H1 (cell line): ENCODE measurements at regions not wholly inside any gene's neighbourhood (a gene's known extent, or its start where the extent isn't known, plus 50 kb on each side); places are given as distances from the start of the nearest gene placed in this dataset.

Experiments
- CTCF ChIA-PET: fragments of 300-600 bp; sonication (Branson Sonifier 250); formaldehyde crosslinking; loops from one replicate; lab custom pipeline; 2021; ENCODE audit not compliant: partially characterized antibody; lab: Charles Lee
- POLR2A ChIA-PET: fragments of 300-600 bp; sonication (Branson Sonifier 250); formaldehyde crosslinking; loops from one replicate; lab custom pipeline; 2021; ENCODE audit warnings: inconsistent platforms; ENCODE audit not compliant: partially characterized antibody; lab: Charles Lee
- DNase-seq, 2 experiments: peaks; one replicate each; pipeline versions ENCODE4 v3.0.0 to v3.0.0-alpha.2; 2010 to 2022; ENCODE audit warnings: low spot score in 2 of 2, low read depth in 1 of 2, mixed read lengths in 1 of 2
- FAIRE-seq: peaks from 2 replicates; lab custom pipeline; 2011; peaks lifted over from hg19 to GRCh38; lab: Jason Lieb, UNC
- H2AFZ ChIP-seq: 2 replicates; pipeline ENCODE4 v1.8.1; 2012; ENCODE audit warnings: low read length, inconsistent platforms
- H2AK5ac ChIP-seq: 2 replicates; pipeline ENCODE4 v1.6.1; 2013; ENCODE audit warnings: low read depth, low read length
- H2BK120ac ChIP-seq: replicated peaks from 2 replicates; pipeline ENCODE3; 2013; ENCODE audit warnings: low read depth, low read length, inconsistent platforms
- H2BK12ac ChIP-seq: 2 replicates; pipeline ENCODE4 v1.6.1; 2013; ENCODE audit warnings: low read depth, low read length
- H2BK15ac ChIP-seq: 2 replicates; pipeline ENCODE4 v1.6.1; 2013; ENCODE audit warnings: low read length
- H2BK20ac ChIP-seq: 2 replicates; pipeline ENCODE4 v1.6.1; 2013; ENCODE audit warnings: low read length
- H2BK5ac ChIP-seq: 2 replicates; pipeline ENCODE4 v1.6.1; 2013; ENCODE audit warnings: low read depth, low read length
- H3K14ac ChIP-seq: 2 replicates; pipeline ENCODE4 v1.6.1; 2013; ENCODE audit warnings: inconsistent platforms; ENCODE audit not compliant: insufficient read length
- H3K18ac ChIP-seq: 2 replicates; pipeline ENCODE4 v1.6.1; 2013; ENCODE audit warnings: low read length; ENCODE audit errors: extremely low read depth
- H3K23ac ChIP-seq: 2 replicates; pipeline ENCODE4 v1.6.1; 2013; ENCODE audit warnings: inconsistent platforms; ENCODE audit not compliant: insufficient read length
- H3K23me2 ChIP-seq: 2 replicates; pipeline ENCODE4 v1.6.1; 2013; ENCODE audit warnings: low read depth, low read length
- H3K27ac ChIP-seq: 2 replicates; pipeline ENCODE4 v1.6.1; 2011; ENCODE audit warnings: low read depth, low read length, inconsistent platforms
- H3K27me3 ChIP-seq, 4 experiments: replicated peaks in 1 of 4; 1 replicate in 1 of 4; 2 replicates in 3 of 4; pipeline versions ENCODE4 v1.6.1 to v1.8.1; 2011 to 2013; ENCODE audit warnings: low read length in 3 of 4, mild to moderate bottlenecking in 3 of 4, inconsistent platforms in 2 of 4, mixed read lengths in 2 of 4, moderate library complexity in 1 of 4; ENCODE audit not compliant: control insufficient read depth in 3 of 4, insufficient read depth in 3 of 4; ENCODE audit errors: extremely low read depth in 1 of 4
- H3K36me3 ChIP-seq, 4 experiments: 2 replicates each; pipeline versions ENCODE4 v1.6.1 to v1.8.1; 2011 to 2013; ENCODE audit warnings: mild to moderate bottlenecking in 4 of 4, low read length in 3 of 4, moderate library complexity in 2 of 4, control low read depth in 1 of 4, inconsistent platforms in 1 of 4; ENCODE audit not compliant: insufficient read depth in 4 of 4, control insufficient read depth in 2 of 4
- H3K4ac ChIP-seq: replicated peaks from 2 replicates; pipeline ENCODE3; 2013; ENCODE audit warnings: low read length, low read depth, mixed read lengths, inconsistent platforms; ENCODE audit not compliant: insufficient read length
- H3K4me1 ChIP-seq, 4 experiments: replicated peaks in 1 of 4; 1 replicate in 1 of 4; 2 replicates in 3 of 4; pipeline versions ENCODE4 v1.6.1 to v1.8.1; 2011 to 2013; ENCODE audit warnings: low read length in 3 of 4, inconsistent platforms in 2 of 4, mixed read lengths in 1 of 4; ENCODE audit not compliant: insufficient read depth in 4 of 4, control insufficient read depth in 3 of 4
- H3K4me2 ChIP-seq, 2 experiments: 2 replicates each; pipeline versions ENCODE4 v1.6.1 to v1.8.1; 2011 to 2013; ENCODE audit warnings: low read depth in 2 of 2, low read length in 2 of 2, control low read depth in 1 of 2, inconsistent platforms in 1 of 2, mild to moderate bottlenecking in 1 of 2; ENCODE audit not compliant: insufficient read depth in 1 of 2
- H3K4me3 ChIP-seq, 4 experiments: fragments of 200-600, 300-600 bp in 1 of 4; sonication (generic), shearing (Covaris generic), sonication (Bioruptor Twin) in 1 of 4; 2 replicates each; pipeline versions ENCODE4 v1.5.1 to v1.8.1; 2011 to 2016; ENCODE audit warnings: low read length in 4 of 4, low read depth in 3 of 4, control low read depth in 2 of 4, inconsistent platforms in 2 of 4, mild to moderate bottlenecking in 2 of 4, mixed read lengths in 1 of 4, moderate library complexity in 1 of 4; ENCODE audit not compliant: insufficient read depth in 2 of 4; ENCODE audit errors: extremely low read depth in 1 of 4
- H3K56ac ChIP-seq: replicated peaks from 2 replicates; pipeline ENCODE3; 2013; ENCODE audit warnings: low read depth, mild to moderate bottlenecking, mixed read lengths, low read length, inconsistent platforms; ENCODE audit not compliant: insufficient read length
- H3K79me1 ChIP-seq: 2 replicates; pipeline ENCODE4 v1.6.1; 2013; ENCODE audit warnings: low read depth, low read length, control low read depth
- H3K79me2 ChIP-seq, 2 experiments: 2 replicates each; pipeline versions ENCODE4 v1.6.1 to v1.8.1; 2012 to 2013; ENCODE audit warnings: low read length in 2 of 2, mild to moderate bottlenecking in 2 of 2, inconsistent platforms in 1 of 2; ENCODE audit not compliant: insufficient read depth in 2 of 2, control insufficient read depth in 1 of 2
- H3K9ac ChIP-seq, 4 experiments: replicated peaks in 1 of 4; 1 replicate in 1 of 4; 2 replicates in 3 of 4; pipeline versions ENCODE4 v1.6.1 to v1.8.1; 2011 to 2013; ENCODE audit warnings: low read depth in 3 of 4, low read length in 3 of 4, control low read depth in 2 of 4, mild to moderate bottlenecking in 2 of 4, moderate library complexity in 2 of 4, inconsistent platforms in 1 of 4; ENCODE audit errors: extremely low read depth in 1 of 4
- H3K9me3 ChIP-seq, 2 experiments: 2 replicates each; pipeline versions ENCODE4 v1.6.1 to v1.8.1; 2012 to 2013; ENCODE audit warnings: mild to moderate bottlenecking in 2 of 2, moderate library complexity in 2 of 2, control low read depth in 1 of 2, inconsistent platforms in 1 of 2, low read depth in 1 of 2, low read length in 1 of 2, mixed read lengths in 1 of 2; ENCODE audit not compliant: insufficient read depth in 2 of 2
- H4K20me1 ChIP-seq, 2 experiments: replicated peaks in 1 of 2; 2 replicates each; pipeline versions ENCODE3 to v1.8.1; 2011 to 2013; ENCODE audit warnings: inconsistent platforms in 2 of 2, low read length in 2 of 2, mild to moderate bottlenecking in 1 of 2; ENCODE audit not compliant: insufficient read depth in 2 of 2, control insufficient read depth in 1 of 2
- H4K5ac ChIP-seq: 2 replicates; pipeline ENCODE4 v1.6.1; 2013; ENCODE audit warnings: low read length, low read depth, mixed read lengths, inconsistent platforms; ENCODE audit not compliant: insufficient read length
- H4K8ac ChIP-seq: 2 replicates; pipeline ENCODE4 v1.8.0; 2013; ENCODE audit warnings: mild to moderate bottlenecking, moderate library complexity, low read length, inconsistent platforms; ENCODE audit not compliant: insufficient read depth; ENCODE audit errors: extremely low read depth
- H4K91ac ChIP-seq: replicated peaks from 2 replicates; pipeline ENCODE3; 2013; ENCODE audit warnings: low read length, mixed read lengths, inconsistent platforms; ENCODE audit not compliant: insufficient read length
- BACH1 ChIP-seq: IDR thresholded peaks from 2 replicates; pipeline ENCODE4 v1.6.1; 2012; ENCODE audit warnings: low read length, improper control_type of control experiment
- BCL11A ChIP-seq, 2 experiments: IDR thresholded peaks; one replicate each; pipeline ENCODE4 v1.6.1; 2011; ENCODE audit warnings: low read depth in 2 of 2, low read length in 2 of 2, mild to moderate bottlenecking in 2 of 2
- CHD1 ChIP-seq: IDR thresholded peaks from 2 replicates; pipeline ENCODE4 v1.6.1; 2012; ENCODE audit warnings: low read depth, low read length, improper control_type of control experiment
- E2F6 ChIP-seq: IDR thresholded peaks from 2 replicates; pipeline ENCODE4 v1.6.1; 2012; ENCODE audit warnings: inconsistent platforms
- GABPA ChIP-seq: IDR thresholded peaks from 2 replicates; pipeline ENCODE4 v1.6.1; 2011; ENCODE audit warnings: mild to moderate bottlenecking, low read length, moderate library complexity, borderline replicate concordance; ENCODE audit not compliant: insufficient read depth
- JUND ChIP-seq: IDR thresholded peaks from 2 replicates; pipeline ENCODE4 v1.6.1; 2011; ENCODE audit warnings: mild to moderate bottlenecking, improper control_type of control experiment, low read length
- NRF1 ChIP-seq: IDR thresholded peaks from 2 replicates; pipeline ENCODE4 v1.6.1; 2011; ENCODE audit warnings: mild to moderate bottlenecking, low read depth, low read length, improper control_type of control experiment
- POLR2A ChIP-seq, 2 experiments: IDR thresholded peaks; 1 replicate in 1 of 2; 2 replicates in 1 of 2; pipeline ENCODE4 v1.6.1; 2011; ENCODE audit warnings: low read depth in 2 of 2, low read length in 2 of 2, mild to moderate bottlenecking in 2 of 2; ENCODE audit errors: control extremely low read depth in 1 of 2
- POLR2AphosphoS5 ChIP-seq: IDR thresholded peaks from 2 replicates; pipeline ENCODE4 v1.6.1; 2011; ENCODE audit warnings: low read depth, low read length
- SIRT6 ChIP-seq: IDR thresholded peaks from one replicate; pipeline ENCODE4 v1.7.1; 2012; ENCODE audit warnings: low read length, inconsistent platforms
- WGBS, 2 experiments: shearing (Covaris generic) in 1 of 2; methylation state at CpG; one replicate each; pipeline versions ENCODE4 v1.1.6 to v1.1.7; 2013 to 2015; ENCODE audit warnings: low lambda C conversion rate in 2 of 2, mixed read lengths in 2 of 2, inconsistent platforms in 1 of 2, low coverage in 1 of 2, missing lambda C conversion rate in 1 of 2; ENCODE audit not compliant: insufficient replicate concordance in 2 of 2, insufficient coverage in 1 of 2, insufficient read length in 1 of 2; ENCODE audit errors: extremely low coverage in 1 of 2, missing lambda C conversion rate in 1 of 2; 5-methylcytosine and 5-hydroxymethylcytosine counted together

DNA sequence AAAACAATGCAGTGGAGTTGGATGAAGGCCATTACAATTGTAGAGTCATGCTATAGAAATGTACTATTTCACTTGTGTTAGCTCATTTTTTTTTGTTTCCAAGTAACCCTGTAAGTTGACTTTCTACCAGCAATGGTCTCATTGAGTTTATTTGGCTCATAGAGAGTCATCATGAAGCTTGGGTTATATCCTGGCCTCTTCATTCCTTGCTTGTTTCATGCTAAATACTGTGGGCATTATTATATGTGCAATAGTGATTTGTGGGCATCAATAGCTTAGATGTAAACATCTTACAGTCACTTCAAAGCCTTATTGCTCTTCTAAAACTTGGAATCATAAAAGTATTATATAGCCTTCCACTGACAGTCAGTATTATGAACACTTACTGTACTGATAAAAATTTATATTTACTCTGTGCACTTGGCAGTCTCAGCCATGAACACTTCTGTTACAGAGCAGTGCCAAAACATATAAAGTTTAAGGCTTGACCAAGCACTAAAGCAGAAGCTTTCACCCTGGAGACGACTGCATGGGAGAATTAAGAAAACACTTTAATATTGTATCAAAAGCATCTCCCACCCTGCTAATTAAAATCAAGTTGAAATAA is 751.2 kb downstream of the SATB2 start:
- DNase-seq: no peak
- FAIRE-seq: no peak
- TF ChIP-seq CHD1 (no peak), BCL11A (IDR thresholded peaks at IDR 0.05; ENCODE audit: low read depth in 2 of 2, low read length in 2 of 2) (no peak), E2F6 (no peak), GABPA (no peak), NRF1 (no peak), SIRT6 (no peak), BACH1 (no peak), POLR2A (IDR thresholded peaks at IDR 0.05; ENCODE audit: control extremely low read depth in 1 of 2, low read depth in 2 of 2, low read length in 2 of 2) (no peak), POLR2AphosphoS5 (no peak), JUND (no peak)

More for the DNA sequence above, 751.2 kb downstream of the SATB2 start:
- H4K91ac ChIP-seq: no peak overlapping the region
- no peak overlapping the region for H2BK20ac ChIP-seq
- POLR2A ChIA-PET: no interaction called here
- no peak overlapping the region for H2BK120ac ChIP-seq
- CTCF ChIA-PET: no interaction called here
- no peaks in the 10 kb centered on the region for H4K20me1 ChIP-seq
- WGBS, 2 experiments: 90% methylated on average over 1 of the region's 1 CpG; no CpG with 5 or more reads in 1 of the 2 experiments
- no peak overlapping the region for H2AK5ac ChIP-seq
- no peak overlapping the region for H3K23ac ChIP-seq
- H3K4me1 ChIP-seq: no peaks in the 10 kb centered on the region
- H3K79me1 ChIP-seq: no peaks in the 10 kb centered on the region
- no peaks in the 10 kb centered on the region for H3K23me2 ChIP-seq
- H2AFZ ChIP-seq: no peak overlapping the region
- H3K4ac ChIP-seq: no peak overlapping the region
- H3K9ac ChIP-seq: no peak overlapping the region
- no peak overlapping the region for H4K5ac ChIP-seq
- H2BK15ac ChIP-seq: no peak overlapping the region
- H3K14ac ChIP-seq: no peak overlapping the region
- no peak overlapping the region for H3K56ac ChIP-seq
- no peaks in the 10 kb centered on the region; a peak in 1 of 7 replicates for H3K27me3 ChIP-seq
- H2BK5ac ChIP-seq: no peak overlapping the region
- no peaks in the 10 kb centered on the region for H3K36me3 ChIP-seq
- H3K79me2 ChIP-seq: no peaks in the 10 kb centered on the region
- no peak overlapping the region for H3K27ac ChIP-seq
- H3K4me3 ChIP-seq: no peak overlapping the region
- H3K18ac ChIP-seq: no peak overlapping the region
- H2BK12ac ChIP-seq: no peak overlapping the region
- no peak overlapping the region for H4K8ac ChIP-seq
- H3K4me2 ChIP-seq: no peak overlapping the region
- H3K9me3 ChIP-seq: no peaks in the 10 kb centered on the region
